T-cell (primary cell): ENCODE measurements at regions not wholly inside any gene's neighbourhood (a gene's known extent, or its start where the extent isn't known, plus 50 kb on each side); places are given as distances from the start of the nearest gene placed in this dataset.

ENCODE experiments used
- ATAC-seq, 4 experiments: fragments of 200-7000 bp in 3 of 4; fragments of 150-1000 bp in 1 of 4; cut with Tn5 transposase; replicated peaks in 1 of 4; 1 replicate in 3 of 4; 2 replicates in 1 of 4; pipeline ENCODE4 v1.10.0; 2021; ENCODE audit warnings: moderate library complexity in 3 of 4, mild to moderate bottlenecking in 2 of 4, moderate number of reproducible peaks in 1 of 4
- CTCF ChIA-PET, 2 donors: fragments of 300-600 bp; sonication (Branson Sonifier 250); formaldehyde crosslinking; loops; one replicate each; lab custom pipeline; 2022; ENCODE audit warnings: antibody characterized with exemption in 2 of 2; lab: Charles Lee
- POLR2A ChIA-PET, 2 donors: fragments of 300-600 bp; sonication (Branson Sonifier 250); formaldehyde crosslinking; loops; one replicate each; lab custom pipeline; 2022; ENCODE audit warnings: antibody characterized with exemption in 2 of 2; lab: Charles Lee
- DNase-seq, 35 experiments: peaks; one replicate each; pipeline versions ENCODE4 v3.0.0 to v3.0.0-alpha.2; 2013 to 2023
- H3K27ac ChIP-seq: one replicate; pipeline ENCODE4 v1.5.1; 2013; ENCODE audit warnings: low read length
- H3K27me3 ChIP-seq, 2 experiments: replicated peaks in 1 of 2; 1 replicate in 1 of 2; 2 replicates in 1 of 2; pipeline versions ENCODE4 v1.6.1 to v1.7.0; 2013; ENCODE audit warnings: low read length in 1 of 2, mixed read lengths in 1 of 2; ENCODE audit not compliant: control insufficient read depth in 2 of 2, insufficient read depth in 2 of 2; ENCODE audit errors: extremely low read depth in 1 of 2
- H3K36me3 ChIP-seq, 2 donors: 1 replicate in 1 of 2; 2 replicates in 1 of 2; pipeline versions ENCODE4 v1.6.1 to v1.7.0; 2013; ENCODE audit warnings: low read length in 1 of 2; ENCODE audit not compliant: control insufficient read depth in 2 of 2, insufficient read depth in 1 of 2; ENCODE audit errors: extremely low read depth in 1 of 2
- H3K4me1 ChIP-seq, 2 experiments: 1 replicate in 1 of 2; 2 replicates in 1 of 2; pipeline versions ENCODE4 v1.6.1 to v1.7.0; 2013; ENCODE audit warnings: low read length in 2 of 2, mixed read lengths in 1 of 2; ENCODE audit not compliant: insufficient read depth in 2 of 2, control insufficient read depth in 1 of 2; ENCODE audit errors: extremely low read depth in 1 of 2
- H3K4me3 ChIP-seq, 2 donors: 1 replicate in 1 of 2; 2 replicates in 1 of 2; pipeline versions ENCODE4 v1.5.1 to v1.7.0; 2013; ENCODE audit warnings: mild to moderate bottlenecking in 2 of 2, low read length in 1 of 2, moderate library complexity in 1 of 2; ENCODE audit not compliant: control insufficient read depth in 1 of 2; ENCODE audit errors: extremely low read depth in 1 of 2
- H3K9me3 ChIP-seq: 2 replicates; pipeline ENCODE4 v1.7.0; 2013
- H3K27ac Mint-ChIP-seq, 2 donors: one replicate each; pipeline ENCODE4 v1.8.0; 2020 to 2021; ENCODE audit warnings: mild to moderate bottlenecking in 2 of 2, mixed read lengths in 2 of 2
- H3K27me3 Mint-ChIP-seq, 2 donors: one replicate each; pipeline ENCODE4 v1.8.0; 2021 to 2022; ENCODE audit warnings: mixed read lengths in 2 of 2
- H3K36me3 Mint-ChIP-seq: one replicate; pipeline ENCODE4 v1.8.0; 2021; ENCODE audit warnings: mixed read lengths
- H3K4me1 Mint-ChIP-seq, 3 donors: one replicate each; pipeline ENCODE4 v1.8.0; 2020 to 2022; ENCODE audit warnings: mixed read lengths in 3 of 3, mild to moderate bottlenecking in 1 of 3
- H3K4me3 Mint-ChIP-seq, 3 donors: one replicate each; pipeline ENCODE4 v1.8.0; 2020 to 2022; ENCODE audit warnings: mild to moderate bottlenecking in 3 of 3, mixed read lengths in 3 of 3, moderate library complexity in 3 of 3
- H3K9me3 Mint-ChIP-seq, 3 donors: one replicate each; pipeline ENCODE4 v1.8.0; 2020 to 2022; ENCODE audit warnings: mixed read lengths in 3 of 3
- WGBS: methylation state at CpG from one replicate; pipeline ENCODE4 v1.1.5; 2013; ENCODE audit warnings: missing lambda C conversion rate; ENCODE audit not compliant: insufficient coverage; 5-methylcytosine and 5-hydroxymethylcytosine counted together

DNA sequence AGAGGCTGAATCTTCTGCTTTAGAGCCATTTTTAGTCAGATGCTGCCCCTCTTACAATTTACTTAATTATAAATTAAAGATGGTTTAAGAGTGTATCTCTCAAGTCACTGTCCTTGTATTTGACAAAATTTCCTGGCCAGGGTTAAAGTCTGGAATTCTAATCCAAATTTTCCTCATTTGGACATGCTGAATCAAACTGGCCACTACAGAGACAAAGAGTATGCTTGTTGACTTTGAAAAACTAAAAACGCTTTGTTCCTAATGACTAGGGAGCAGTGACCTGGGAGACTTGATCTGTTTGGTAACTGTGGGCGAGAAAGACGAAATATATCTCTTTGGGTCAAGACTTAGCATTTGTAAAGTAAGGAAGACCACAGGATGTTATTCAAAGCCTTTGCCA lies 303.2 kb downstream of the ZSWIM6 start:
- Mint-ChIP-seq H3K27ac (no peak overlapping the region), H3K9me3 (no peaks in the 10 kb centered on the region), H3K36me3 (no peaks in the 10 kb centered on the region), H3K4me1 (no peaks in the 10 kb centered on the region), H3K27me3 (peaks cover 5 to 7% of the 10 kb centered on the region in 2 donors), H3K4me3 (no peak overlapping the region)
- H3K27ac ChIP-seq, result no peak overlapping the region
- CTCF ChIA-PET, result no interaction called here
- H3K27me3 ChIP-seq, result peaks cover 0 to 10% of the 10 kb centered on the region in 2 experiments
- H3K9me3 ChIP-seq, result no peaks in the 10 kb centered on the region
- 90% methylated on average over 2 of the region's 3 CpGs for WGBS
- no peaks in the 10 kb centered on the region for H3K36me3 ChIP-seq
- DNase-seq (no peak), ATAC-seq (no peak)
- H3K4me1 ChIP-seq, result no peaks in the 10 kb centered on the region
- H3K4me3 ChIP-seq, result no peak overlapping the region
- POLR2A ChIA-PET, result no interaction called here

DNA sequence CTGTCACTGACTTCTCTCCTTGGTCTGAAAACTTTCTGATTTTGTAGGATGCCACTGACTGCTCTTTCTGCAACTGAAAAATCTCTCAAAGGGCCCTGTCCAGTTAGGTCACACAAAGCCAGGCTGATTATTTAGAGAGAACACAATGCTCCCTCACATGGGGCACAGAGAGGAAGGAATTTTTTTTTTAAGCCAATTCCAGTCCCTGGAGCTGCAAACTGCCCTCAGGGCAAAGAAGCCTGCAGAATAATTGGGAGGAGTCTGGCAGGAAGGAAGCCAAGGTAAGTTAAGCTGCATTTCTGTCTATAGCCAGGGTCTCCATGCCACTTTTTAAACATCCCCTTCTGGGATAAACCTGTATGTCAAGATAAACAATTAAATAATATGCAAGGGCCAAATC lies 305.5 kb downstream of the ZSWIM6 start:
- no peak overlapping the region for H3K4me3 ChIP-seq
- peaks cover 0 to 5% of the 10 kb centered on the region in 2 experiments for H3K27me3 ChIP-seq
- POLR2A ChIA-PET, result no interaction called here
- no peaks in the 10 kb centered on the region for H3K4me1 ChIP-seq
- Mint-ChIP-seq H3K27me3 (peaks cover 4 to 5% of the 10 kb centered on the region in 2 donors), H3K4me1 (no peaks in the 10 kb centered on the region), H3K9me3 (no peaks in the 10 kb centered on the region), H3K4me3 (no peak overlapping the region), H3K36me3 (no peaks in the 10 kb centered on the region), H3K27ac (no peak overlapping the region)
- no peak for ATAC-seq
- CTCF ChIA-PET, result no interaction called here
- no peaks in the 10 kb centered on the region for H3K9me3 ChIP-seq
- DNase-seq, result no peak
- no peaks in the 10 kb centered on the region for H3K36me3 ChIP-seq
- H3K27ac ChIP-seq, result no peak overlapping the region

DNA sequence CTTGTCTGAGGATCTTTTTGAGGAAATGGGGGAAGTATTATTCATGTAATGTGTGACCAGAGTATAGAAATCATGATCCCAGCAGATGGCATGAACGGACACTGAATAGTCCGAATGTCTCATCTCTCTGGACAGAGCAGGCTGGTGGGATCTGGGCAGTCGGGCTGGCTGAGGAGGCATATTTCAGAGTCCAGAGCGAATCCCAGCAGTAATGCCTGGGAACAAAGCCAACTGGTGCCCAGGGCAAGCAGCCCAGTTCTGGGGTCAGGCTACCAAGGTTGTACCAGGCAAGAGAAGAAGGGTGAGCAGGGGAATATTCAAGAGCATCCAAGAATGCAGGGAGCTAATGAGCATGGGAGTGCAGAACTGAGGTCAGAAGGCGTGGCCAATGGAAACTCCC lies 306.4 kb downstream of the ZSWIM6 start:
- H3K36me3 ChIP-seq, result no peaks in the 10 kb centered on the region
- ATAC-seq (no peak), DNase-seq (no peak)
- no peaks in the 10 kb centered on the region for H3K4me1 ChIP-seq
- Mint-ChIP-seq H3K9me3 (no peaks in the 10 kb centered on the region), H3K4me1 (no peaks in the 10 kb centered on the region), H3K36me3 (no peaks in the 10 kb centered on the region), H3K27ac (no peak overlapping the region), H3K27me3 (peaks cover 4 to 5% of the 10 kb centered on the region in 2 donors), H3K4me3 (no peak overlapping the region)
- H3K4me3 ChIP-seq, result no peak overlapping the region
- H3K27me3 ChIP-seq, result peaks cover 0 to 5% of the 10 kb centered on the region in 2 experiments
- WGBS, result 80% methylated on average over 5 of the region's 5 CpGs
- CTCF ChIA-PET, result interaction anchor here (0.6 to 1.4 kb wide), 2 partner anchors 19 to 656 kb away, joined by 3 to 5 read pairs; no protein-coding TSS in a partner anchor
- POLR2A ChIA-PET, result no interaction called here
- H3K27ac ChIP-seq, result no peak overlapping the region
- H3K9me3 ChIP-seq, result no peaks in the 10 kb centered on the region

GRCh38 chr5:61640179-61641021 lies 308.3 kb downstream of the ZSWIM6 start:
- no peaks in the 10 kb centered on the region for H3K4me1 ChIP-seq
- POLR2A ChIA-PET, result no interaction called here

GRCh38 chr5:61641748-61642565 lies 309.9 kb downstream of the ZSWIM6 start:
- Histone ChIP-seq H3K4me3 (no peak overlapping the region), H3K4me1 (no peaks in the 10 kb centered on the region), H3K27ac (no peak overlapping the region), H3K9me3 (no peaks in the 10 kb centered on the region), H3K36me3 (no peaks in the 10 kb centered on the region), H3K27me3 (peaks cover 0 to 5% of the 10 kb centered on the region in 2 experiments)
- ChIA-PET CTCF (interaction anchor here in 1 of 2 donors (1.5 kb wide), 1 partner anchor 17 kb away, joined by 3 read pairs; no protein-coding TSS in a partner anchor), POLR2A (no interaction called here)
- Mint-ChIP-seq H3K27me3 (peaks cover 4 to 5% of the 10 kb centered on the region in 2 donors), H3K9me3 (no peaks in the 10 kb centered on the region), H3K4me3 (no peak overlapping the region), H3K36me3 (no peaks in the 10 kb centered on the region), H3K27ac (no peak overlapping the region), H3K4me1 (no peaks in the 10 kb centered on the region)
- ATAC-seq (no peak), DNase-seq (no peak)
- WGBS, result 70% methylated on average over 5 of the region's 7 CpGs

More at GRCh38 chr5:61640179-61641021, 308.3 kb downstream of the ZSWIM6 start:
- Mint-ChIP-seq H3K9me3 (no peaks in the 10 kb centered on the region), H3K36me3 (no peaks in the 10 kb centered on the region), H3K4me1 (no peaks in the 10 kb centered on the region), H3K27me3 (peaks cover 4 to 5% of the 10 kb centered on the region in 2 donors), H3K4me3 (no peak overlapping the region), H3K27ac (no peak overlapping the region)
- WGBS, result 80% methylated on average over 5 of the region's 7 CpGs
- Histone ChIP-seq H3K9me3 (no peaks in the 10 kb centered on the region), H3K4me3 (no peak overlapping the region), H3K36me3 (no peaks in the 10 kb centered on the region), H3K27ac (no peak overlapping the region), H3K27me3 (peaks cover 0 to 5% of the 10 kb centered on the region in 2 experiments)
- CTCF ChIA-PET, result interaction anchor here in 1 of 2 donors (0.6 kb wide), 1 partner anchor 819 kb away, joined by 3 read pairs; no protein-coding TSS in a partner anchor
- no peak for DNase-seq
- ATAC-seq, result no peak

GRCh38 chr5:61647672-61648071 lies 315.6 kb downstream of the ZSWIM6 start:
- Histone ChIP-seq H3K27ac (no peak overlapping the region), H3K9me3 (no peaks in the 10 kb centered on the region), H3K27me3 (no peaks in the 10 kb centered on the region), H3K4me1 (no peaks in the 10 kb centered on the region), H3K4me3 (no peak overlapping the region), H3K36me3 (no peaks in the 10 kb centered on the region)
- Mint-ChIP-seq H3K9me3 (no peaks in the 10 kb centered on the region), H3K4me1 (no peaks in the 10 kb centered on the region), H3K27ac (no peak overlapping the region), H3K4me3 (no peak overlapping the region), H3K27me3 (peaks cover 6 to 9% of the 10 kb centered on the region in 2 donors), H3K36me3 (no peaks in the 10 kb centered on the region)
- ChIA-PET CTCF (interaction anchor here in 1 of 2 donors (1.3 kb wide), 1 partner anchor 10 kb away, joined by 4 read pairs; no protein-coding TSS in a partner anchor), POLR2A (no interaction called here)
- DNase-seq (no peak), ATAC-seq (no peak)
- 92% methylated on average over 4 of the region's 6 CpGs for WGBS
